RWPE1 (cell line): ENCODE measurements at regions not wholly inside any gene's neighbourhood (a gene's known extent, or its start where the extent isn't known, plus 50 kb on each side); places are given as distances from the start of the nearest gene placed in this dataset.

Source experiments
- CTCF ChIA-PET: fragments of 350-600 bp; sonication (Branson Sonifier 250); formaldehyde crosslinking; extraction: SDS; loops from one replicate; lab custom pipeline; 2021; lab: Yijun Ruan, JAX
- POLR2A ChIA-PET: fragments of 400-600 bp; formaldehyde crosslinking; extraction: SDS; loops from one replicate; lab custom pipeline; 2020; ENCODE audit warnings: antibody characterized with exemption; ENCODE audit not compliant: low non-redundant PET; lab: Yijun Ruan, JAX
- DNase-seq: peaks from one replicate; pipeline ENCODE4 v3.0.0; 2012; ENCODE audit warnings: low spot score
- H3K27ac ChIP-seq: fragments of 450-650 bp; 2 replicates; pipeline ENCODE4 v1.5.1; 2017
- TF ChIP-seq, protein P1 (sequence below): fragments of 450-650 bp; conservative IDR thresholded peaks from 2 replicates; pipeline ENCODE4 v1.5.1; 2017; ENCODE audit warnings: low read depth, mild to moderate bottlenecking

DNA sequence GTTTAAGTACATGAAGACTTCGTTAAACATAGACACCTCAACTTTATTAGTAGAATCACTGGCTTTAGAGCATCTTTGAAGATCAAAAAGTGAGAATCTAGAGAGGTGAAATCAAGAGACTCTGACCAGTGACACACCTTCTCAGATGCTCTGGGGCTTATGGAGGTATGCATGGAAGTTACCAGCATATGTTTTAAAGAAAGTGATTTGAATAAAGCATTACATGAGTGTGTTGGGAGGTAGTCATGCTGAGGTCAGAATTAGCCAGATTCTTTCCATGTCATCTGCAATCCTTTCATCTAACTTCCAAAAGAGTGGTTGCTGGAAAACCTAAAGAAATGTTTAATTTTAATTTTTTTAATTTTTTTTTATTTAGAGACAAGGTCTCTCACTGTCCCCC lies 658.0 kb upstream of the GOLIM4 start:
- H3K27ac ChIP-seq: no peak overlapping the region
- no peak for DNase-seq
- ChIA-PET CTCF (no interaction called here), POLR2A (no interaction called here)
- TF ChIP-seq, protein P1, sequence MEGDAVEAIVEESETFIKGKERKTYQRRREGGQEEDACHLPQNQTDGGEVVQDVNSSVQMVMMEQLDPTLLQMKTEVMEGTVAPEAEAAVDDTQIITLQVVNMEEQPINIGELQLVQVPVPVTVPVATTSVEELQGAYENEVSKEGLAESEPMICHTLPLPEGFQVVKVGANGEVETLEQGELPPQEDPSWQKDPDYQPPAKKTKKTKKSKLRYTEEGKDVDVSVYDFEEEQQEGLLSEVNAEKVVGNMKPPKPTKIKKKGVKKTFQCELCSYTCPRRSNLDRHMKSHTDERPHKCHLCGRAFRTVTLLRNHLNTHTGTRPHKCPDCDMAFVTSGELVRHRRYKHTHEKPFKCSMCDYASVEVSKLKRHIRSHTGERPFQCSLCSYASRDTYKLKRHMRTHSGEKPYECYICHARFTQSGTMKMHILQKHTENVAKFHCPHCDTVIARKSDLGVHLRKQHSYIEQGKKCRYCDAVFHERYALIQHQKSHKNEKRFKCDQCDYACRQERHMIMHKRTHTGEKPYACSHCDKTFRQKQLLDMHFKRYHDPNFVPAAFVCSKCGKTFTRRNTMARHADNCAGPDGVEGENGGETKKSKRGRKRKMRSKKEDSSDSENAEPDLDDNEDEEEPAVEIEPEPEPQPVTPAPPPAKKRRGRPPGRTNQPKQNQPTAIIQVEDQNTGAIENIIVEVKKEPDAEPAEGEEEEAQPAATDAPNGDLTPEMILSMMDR: no peak

DNA sequence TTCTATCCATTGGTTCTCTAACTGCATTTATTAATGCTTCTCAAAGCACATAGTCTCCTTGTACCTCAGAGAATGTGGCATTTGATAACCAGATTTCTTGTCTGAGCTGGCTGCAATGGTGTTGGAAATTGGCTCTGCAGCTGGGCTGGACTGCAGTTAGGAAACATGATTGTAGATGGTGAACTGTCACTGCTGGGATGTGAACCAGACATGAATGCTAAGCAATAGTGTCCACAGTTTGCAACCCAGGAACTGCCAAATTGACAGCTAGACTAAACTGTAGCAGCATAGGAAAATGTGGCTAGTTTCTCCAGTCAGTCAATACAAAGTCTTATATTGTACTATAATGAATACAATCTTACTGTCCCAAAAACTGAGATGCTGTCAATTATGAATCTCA lies 656.6 kb upstream of the GOLIM4 start:
- DNase-seq: no peak
- POLR2A ChIA-PET: no interaction called here
- TF ChIP-seq, protein P1: no peak
- CTCF ChIA-PET: no interaction called here
- H3K27ac ChIP-seq: no peak overlapping the region

DNA sequence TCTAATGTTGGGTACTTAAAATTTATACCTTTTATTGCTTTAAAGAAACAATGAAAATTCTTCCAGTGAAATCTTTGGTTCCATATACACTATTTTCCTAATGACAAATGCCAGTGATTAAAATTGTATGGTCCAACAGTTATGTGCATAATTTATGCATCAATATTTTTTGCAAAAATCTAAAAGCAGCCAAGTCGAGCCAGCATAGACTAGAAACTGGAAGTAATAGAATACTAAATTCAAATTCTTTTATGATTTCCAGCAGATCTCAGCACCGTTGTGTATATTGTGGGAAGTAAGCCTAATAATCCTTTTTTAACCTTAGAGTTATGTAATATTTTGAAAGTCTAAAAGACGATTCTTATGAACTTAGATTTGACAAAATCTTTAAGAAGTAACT lies 652.0 kb upstream of the GOLIM4 start:
- ChIA-PET CTCF (no interaction called here), POLR2A (no interaction called here)
- no peak overlapping the region for H3K27ac ChIP-seq
- TF ChIP-seq, protein P1: no peak
- no peak for DNase-seq

DNA sequence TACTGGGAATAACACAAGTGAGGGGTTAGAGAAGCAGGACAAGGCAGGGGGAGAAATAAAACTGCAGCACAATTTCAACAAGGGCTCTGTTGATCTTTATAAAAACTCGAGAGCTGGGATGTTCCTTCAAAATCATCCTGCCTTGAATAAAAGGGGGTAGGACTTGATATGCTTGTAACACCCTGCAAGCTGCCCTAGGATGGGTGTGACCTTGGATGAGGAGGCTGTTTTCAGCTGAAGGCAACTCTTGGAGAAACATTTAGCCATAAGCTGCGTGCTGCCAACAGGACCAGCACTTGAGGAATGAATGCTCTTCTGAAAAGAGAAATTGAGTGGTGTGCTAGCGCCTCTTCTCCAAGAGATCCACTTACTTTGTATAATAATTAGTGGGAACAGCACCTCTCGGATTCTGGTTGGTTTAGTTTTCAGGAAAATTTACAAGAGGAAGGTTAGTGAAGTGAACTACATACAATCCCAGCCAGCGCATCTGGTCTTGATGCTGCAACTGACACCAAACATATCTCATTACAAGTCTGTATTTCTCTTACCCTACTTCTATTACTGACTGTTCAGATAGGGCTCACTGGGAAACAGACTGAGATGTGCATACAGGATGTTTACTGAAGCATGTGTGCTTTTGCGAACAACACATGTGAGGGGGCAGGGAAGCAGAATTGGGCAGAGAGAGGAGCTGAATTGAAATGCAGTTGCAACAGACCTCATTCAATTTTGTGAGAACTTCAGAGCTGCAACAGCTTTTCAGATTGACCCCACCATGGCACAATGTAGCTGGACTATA lies 643.0 kb upstream of the GOLIM4 start:
- DNase-seq: no peak
- TF ChIP-seq, protein P1: no peak
- H3K27ac ChIP-seq: no peak overlapping the region
- CTCF ChIA-PET: no interaction called here
- POLR2A ChIA-PET: no interaction called here

DNA sequence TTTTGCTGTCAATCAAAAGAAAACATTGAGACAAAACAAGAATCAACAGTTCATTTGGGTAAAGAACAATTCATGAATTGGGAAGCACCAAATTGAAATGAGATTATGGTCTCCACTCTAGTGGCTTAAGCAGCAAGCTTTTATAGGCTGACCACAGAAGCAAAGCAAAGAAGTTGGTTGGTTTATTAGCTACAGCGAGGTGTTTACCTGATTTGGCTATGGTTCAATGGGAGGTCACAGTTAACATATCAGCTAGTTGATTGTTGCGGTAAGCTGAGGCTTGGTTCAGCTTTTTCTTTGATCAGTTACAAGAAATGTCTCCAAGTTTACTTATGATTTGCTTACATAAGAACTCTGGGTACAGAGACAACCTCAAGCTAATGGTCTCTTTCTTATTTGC lies 640.5 kb upstream of the GOLIM4 start:
- H3K27ac ChIP-seq: no peak overlapping the region
- DNase-seq: no peak
- POLR2A ChIA-PET: no interaction called here
- CTCF ChIA-PET: no interaction called here
- TF ChIP-seq, protein P1: no peak

DNA sequence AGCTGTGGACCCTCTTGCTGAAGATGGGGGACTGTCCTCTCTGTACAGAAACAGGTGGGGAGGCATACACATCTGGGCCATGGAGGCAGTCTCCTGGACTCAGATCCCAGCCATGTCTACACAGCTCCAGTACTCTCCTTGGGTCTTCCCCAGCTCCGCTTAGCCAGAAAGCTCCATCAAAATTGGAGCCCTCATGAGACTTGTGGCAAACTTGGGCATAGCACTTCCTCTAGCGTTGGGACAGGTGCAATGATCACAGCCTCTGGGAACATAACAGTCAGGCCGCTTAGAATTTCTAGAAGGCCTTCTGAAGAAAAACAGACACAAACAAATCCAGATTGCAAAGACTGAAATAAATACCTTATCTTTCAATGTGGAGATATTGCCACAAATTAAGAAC lies 634.3 kb upstream of the GOLIM4 start:
- DNase-seq: no peak
- POLR2A ChIA-PET: no interaction called here
- CTCF ChIA-PET: no interaction called here
- no peak overlapping the region for H3K27ac ChIP-seq
- TF ChIP-seq, protein P1: no peak
